ENCODE measurements at regions not wholly inside any gene's neighbourhood (a gene's known extent, or its start where the extent isn't known, plus 50 kb on each side); places are given as distances from the start of the nearest gene placed in this dataset.

- no peak for DNase-seq
These were observed 95.8 kb upstream of the ABCA1 start for GRCh38 chr9:105023788-105024187.

GRCh38 chr9:105024529-105024928 lies 96.6 kb upstream of the ABCA1 start:
- no peak for DNase-seq

- no peak for DNase-seq
These were observed 98.5 kb upstream of the ABCA1 start for GRCh38 chr9:105026451-105026850.

- DNase-seq = no peak
These were observed 99.1 kb upstream of the ABCA1 start for GRCh38 chr9:105027084-105027483.

GRCh38 chr9:105030285-105030684 lies 102.3 kb upstream of the ABCA1 start:
- no peak for DNase-seq

- DNase-seq = no peak
These were observed 109.2 kb upstream of the ABCA1 start for GRCh38 chr9:105037139-105037538.

- no peak for DNase-seq
These were observed 110.1 kb upstream of the ABCA1 start for GRCh38 chr9:105038051-105038450.

- no peak for DNase-seq
These were observed 111.3 kb upstream of the ABCA1 start for GRCh38 chr9:105039175-105039799.

- DNase-seq = no peak
These were observed 115.5 kb upstream of the ABCA1 start for GRCh38 chr9:105043370-105043936.

- no peak for DNase-seq
These were observed 116.6 kb upstream of the ABCA1 start for GRCh38 chr9:105044518-105044917.

- DNase-seq = no peak
These were observed 119.2 kb upstream of the ABCA1 start for GRCh38 chr9:105046907-105047741.

GRCh38 chr9:105047742-105048041 lies 119.7 kb upstream of the ABCA1 start:
- DNase-seq = no peak

GRCh38 chr9:105048331-105048730 lies 120.4 kb upstream of the ABCA1 start:
- DNase-seq = no peak

- no peak for DNase-seq
These were observed 122.3 kb upstream of the ABCA1 start for GRCh38 chr9:105050296-105050695.

- DNase-seq = no peak
These were observed 123.9 kb upstream of the ABCA1 start for GRCh38 chr9:105051897-105052296.

GRCh38 chr9:105052346-105052745 lies 124.4 kb upstream of the ABCA1 start:
- DNase-seq = no peak

- DNase-seq = no peak
These were observed 125.3 kb upstream of the ABCA1 start for GRCh38 chr9:105053209-105053652.

- no peak for DNase-seq
These were observed 126.5 kb upstream of the ABCA1 start for GRCh38 chr9:105054491-105054890.

GRCh38 chr9:105055917-105056316 lies 128.0 kb upstream of the ABCA1 start:
- DNase-seq = no peak

GRCh38 chr9:105057551-105057950 lies 129.6 kb upstream of the ABCA1 start:
- no peak for DNase-seq

- no peak for DNase-seq
These were observed 131.3 kb upstream of the ABCA1 start for GRCh38 chr9:105059252-105059651.

- no peak for DNase-seq
These were observed 134.4 kb upstream of the ABCA1 start for GRCh38 chr9:105062222-105062855.

- DNase-seq = no peak
These were observed 136.5 kb upstream of the ABCA1 start for GRCh38 chr9:105064248-105065097.

Data from cortex of kidney (tissue), 1 donor.